Liver (tissue), 3 donors: ENCODE measurements at regions not wholly inside any gene's neighbourhood (a gene's known extent, or its start where the extent isn't known, plus 50 kb on each side); places are given as distances from the start of the nearest gene placed in this dataset.

Experiments
- ATF3 ChIP-seq: IDR thresholded peaks from 2 replicates; pipeline ENCODE4 v1.6.1; 2016; ENCODE audit warnings: antibody characterized with exemption
- CTCF ChIP-seq: fragments of 150-350 bp; IDR thresholded peaks from 2 replicates; pipeline ENCODE4 v1.5.1; 2017; ENCODE audit warnings: improper control_type of control experiment, low read depth, low read length; ENCODE audit not compliant: missing input control
- EGR1 ChIP-seq, 2 donors: IDR thresholded peaks; 2 replicates each; pipeline ENCODE4 v1.6.1; 2016 to 2018; ENCODE audit warnings: antibody characterized with exemption in 2 of 2, low read depth in 2 of 2
- HNF4A ChIP-seq, 2 donors: conservative IDR thresholded peaks; 2 replicates each; pipeline ENCODE4 v1.6.1; 2016; ENCODE audit warnings: antibody characterized with exemption in 2 of 2, mild to moderate bottlenecking in 2 of 2
- HNF4G ChIP-seq: IDR thresholded peaks from 2 replicates; pipeline ENCODE4 v1.6.1; 2016; ENCODE audit warnings: antibody characterized with exemption
- JUND ChIP-seq, 2 donors: IDR thresholded peaks; 2 replicates each; pipeline ENCODE4 v1.6.1; 2016; ENCODE audit warnings: antibody characterized with exemption in 2 of 2
- MAX ChIP-seq: IDR thresholded peaks from 2 replicates; pipeline ENCODE4 v1.6.1; 2016; ENCODE audit warnings: antibody characterized with exemption
- TAF1 ChIP-seq: conservative IDR thresholded peaks from 2 replicates; pipeline ENCODE4 v1.6.1; 2016; ENCODE audit warnings: antibody characterized with exemption, mild to moderate bottlenecking
- YY1 ChIP-seq: IDR thresholded peaks from 2 replicates; pipeline ENCODE4 v1.6.1; 2016; ENCODE audit warnings: antibody characterized with exemption, mild to moderate bottlenecking
- donor health status: healthy.
- donor health status: healthy.

GRCh38 chr16:49939495-49939894 is 83.6 kb upstream of the ZNF423 start:
- TF ChIP-seq HNF4G (no peak), MAX (no peak), CTCF (no peak), EGR1 (IDR thresholded peaks at IDR 0.05; ENCODE audit: low read depth in 2 of 2) (no peak), ATF3 (no peak), JUND (IDR thresholded peaks at IDR 0.05) (no peak), TAF1 (no peak), YY1 (no peak), HNF4A (conservative IDR thresholded peaks at IDR 0.05) (no peak)
